ENCODE measurements at regions not wholly inside any gene's neighbourhood (a gene's known extent, or its start where the extent isn't known, plus 50 kb on each side); places are given as distances from the start of the nearest gene placed in this dataset.

DNA sequence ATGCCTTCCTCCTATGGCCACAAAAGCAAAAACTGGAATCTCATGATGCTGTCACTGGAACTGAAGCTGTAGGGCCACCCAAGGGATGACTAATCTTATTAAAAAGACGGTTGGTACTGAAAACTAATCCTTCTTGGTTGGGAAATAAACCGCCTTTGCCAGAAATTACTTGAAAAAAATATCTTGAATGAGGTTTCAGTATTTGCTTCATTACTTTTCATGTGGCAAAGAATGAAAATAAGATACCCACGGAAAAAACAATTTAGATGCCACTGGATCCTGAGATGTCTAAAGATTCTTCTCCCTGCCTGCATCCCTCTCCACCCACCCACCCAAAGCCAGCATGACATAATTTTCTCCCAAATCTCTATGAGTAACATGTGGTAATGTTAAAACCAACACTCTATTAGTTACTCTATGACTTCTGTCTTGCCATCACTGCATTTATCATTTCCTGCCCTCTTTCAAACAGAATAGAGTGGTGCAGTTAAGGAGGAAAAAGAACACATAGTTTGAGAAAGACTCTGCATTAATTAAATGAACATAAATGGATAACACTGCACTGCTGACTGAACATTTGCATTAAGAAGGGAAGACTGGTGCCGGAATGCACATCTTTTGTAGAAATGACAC is 111.8 kb upstream of the DPH6 start:
- peak; percentile 76 for DNase-seq (ENCODE audit: low spot score)

DNA sequence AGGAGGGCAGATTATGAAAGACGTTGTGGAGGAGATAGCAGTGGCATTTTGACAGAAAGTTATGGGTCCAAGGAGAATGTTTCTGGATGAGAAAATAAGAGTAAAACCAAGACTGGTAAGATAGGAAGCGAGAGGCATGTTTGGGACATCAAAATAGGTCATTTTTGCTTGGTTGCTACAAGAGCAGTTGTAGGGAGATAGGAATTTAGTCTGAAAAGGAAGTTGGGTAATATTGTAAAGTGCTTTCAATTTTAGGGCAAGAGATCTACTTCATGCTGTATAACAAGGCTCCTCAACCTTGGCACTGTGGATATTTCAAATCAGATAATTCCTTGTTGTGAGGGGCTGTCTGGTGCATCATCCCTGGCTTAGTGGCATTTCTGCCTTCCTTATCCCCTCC is 118.0 kb upstream of the DPH6 start:
- no peak for DNase-seq (ENCODE audit: low spot score)

DNA sequence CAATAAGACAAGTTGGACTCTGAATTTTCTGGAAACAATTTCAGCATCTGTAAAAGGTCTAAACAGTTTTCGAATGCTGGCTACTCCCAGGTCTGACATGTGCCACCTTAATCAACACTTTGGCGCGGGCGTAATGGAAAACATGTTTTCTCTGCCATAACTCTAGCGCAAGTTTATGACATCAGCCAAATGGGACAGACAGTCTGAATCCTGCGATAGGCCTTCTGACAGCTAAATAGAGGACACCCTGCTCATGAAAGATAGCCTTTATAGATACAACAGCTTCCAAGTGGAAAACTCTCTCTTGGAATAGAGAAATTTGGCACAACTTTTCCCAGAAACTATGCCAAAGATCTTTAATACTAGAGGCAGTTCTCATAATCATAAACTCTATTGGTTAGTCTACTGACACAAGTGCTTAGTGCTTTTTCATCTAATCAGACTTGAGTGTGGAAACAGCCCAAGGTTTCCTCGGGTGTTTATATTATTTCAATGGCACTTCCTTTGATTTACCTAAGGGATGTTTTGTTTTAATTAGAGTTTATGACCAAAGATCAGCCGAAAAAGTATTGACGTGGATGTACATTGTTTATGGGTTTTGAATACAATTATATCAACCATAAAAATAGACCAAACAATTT is 120.1 kb upstream of the DPH6 start:
- DNase-seq (ENCODE audit: low spot score), result no peak

DNA sequence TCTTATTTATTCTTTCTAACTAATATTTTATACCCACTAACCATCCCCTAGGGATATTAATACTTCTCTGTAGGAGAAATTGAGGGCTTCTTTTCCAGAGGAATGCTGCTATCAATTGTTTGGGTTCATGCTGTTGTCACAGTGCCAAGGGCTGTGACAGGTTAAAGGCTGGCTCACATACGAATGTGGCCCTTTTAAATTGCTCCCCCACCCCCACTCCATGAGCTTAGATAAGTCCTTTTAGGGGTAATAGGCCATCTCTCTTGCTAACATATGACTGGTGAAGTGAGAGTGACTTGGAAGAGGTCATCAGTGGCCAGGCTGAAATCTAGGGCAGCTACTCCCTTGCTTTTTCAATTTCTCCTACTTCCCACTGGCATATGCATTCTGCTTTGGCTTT is 121.9 kb upstream of the DPH6 start:
- DNase-seq (ENCODE audit: low spot score), result no peak

DNA sequence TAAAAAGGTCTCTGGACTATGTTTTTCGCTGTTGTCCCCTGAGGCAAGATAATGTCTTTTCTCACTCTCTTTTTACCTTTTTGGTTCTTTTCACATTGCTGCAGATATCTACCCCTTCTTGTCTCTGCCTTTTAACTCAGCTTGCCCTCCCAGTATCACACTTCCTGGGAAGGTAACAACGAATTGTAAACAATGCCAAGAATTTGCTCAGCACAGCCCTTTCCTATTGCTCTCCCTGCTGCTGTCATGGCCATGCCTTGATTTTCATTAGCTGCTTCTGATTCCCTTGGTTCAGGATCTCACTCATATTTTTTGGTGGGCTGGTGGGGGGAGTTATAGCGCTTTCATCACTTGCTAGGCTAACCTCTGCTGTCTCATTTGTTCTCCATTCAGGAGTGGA is 123.1 kb upstream of the DPH6 start:
- no peak for DNase-seq (ENCODE audit: low spot score)

DNA sequence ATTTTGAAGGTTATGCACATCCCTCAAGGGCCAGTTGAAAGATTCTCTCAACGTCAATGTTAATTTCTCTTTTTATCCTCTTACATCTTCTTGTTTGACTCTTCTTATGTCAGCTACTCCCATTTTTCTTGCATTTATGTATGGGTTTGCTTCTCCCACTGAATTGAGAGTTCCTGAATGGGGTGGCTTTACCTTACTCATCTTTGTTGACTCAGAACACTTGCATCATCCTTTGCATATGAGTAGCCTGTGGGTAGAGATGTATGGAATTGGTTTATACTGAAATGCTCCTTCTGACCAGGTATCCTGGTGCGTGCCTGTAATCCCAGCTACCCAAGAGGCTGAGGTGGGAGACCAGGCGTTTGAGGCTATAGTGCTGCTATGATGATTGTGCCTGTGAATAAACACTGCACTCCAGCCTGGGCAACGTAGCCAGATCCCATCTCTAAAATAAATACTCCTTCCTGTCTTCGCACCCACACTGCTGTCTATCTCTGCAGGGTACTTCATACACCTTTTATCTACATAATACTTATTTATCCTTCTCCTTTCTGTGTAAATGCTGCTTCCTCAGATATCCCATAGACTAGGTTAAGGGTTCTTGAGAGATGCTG is 123.6 kb upstream of the DPH6 start:
- DNase-seq (ENCODE audit: low spot score), result no peak

DNA sequence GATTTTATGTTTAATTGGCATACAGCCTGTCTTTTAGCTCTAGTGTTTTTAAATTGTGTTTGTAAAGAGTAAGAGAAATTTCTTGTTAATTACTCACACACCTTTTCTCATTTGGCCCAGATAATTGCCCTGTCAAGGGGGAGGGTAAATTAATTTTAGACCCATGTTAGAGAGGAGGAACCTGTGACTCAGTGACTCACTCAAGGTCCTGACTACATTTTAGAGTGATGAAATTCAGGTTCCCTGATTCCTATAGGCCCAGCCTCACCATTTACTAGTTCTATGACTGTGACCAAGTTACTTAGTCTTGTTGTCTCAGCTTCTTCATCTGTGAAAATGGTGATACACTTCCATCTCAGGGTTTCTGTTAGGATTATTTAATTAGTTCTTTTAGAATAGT is 125.2 kb upstream of the DPH6 start:
- DNase-seq (ENCODE audit: low spot score), result no peak

DNA sequence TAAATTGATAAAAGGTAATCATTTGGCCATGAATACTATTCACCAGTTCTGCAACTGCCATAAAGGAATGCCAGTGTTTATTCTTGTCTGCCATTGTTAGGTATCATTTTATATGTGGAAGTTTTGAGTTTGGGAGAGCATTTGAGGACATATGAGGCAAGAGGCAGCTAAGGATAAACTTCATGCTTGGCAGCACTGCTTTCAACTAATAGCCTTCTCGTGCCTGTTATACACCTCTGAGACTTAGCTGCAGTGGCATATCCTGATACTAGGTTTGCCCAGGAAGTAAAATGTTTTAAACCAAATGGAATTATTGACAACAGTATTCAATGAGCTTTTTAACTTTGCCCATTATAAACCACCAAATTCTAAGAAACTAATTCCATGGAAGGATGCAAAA is 126.0 kb upstream of the DPH6 start:
- DNase-seq (ENCODE audit: low spot score), result no peak

DNA sequence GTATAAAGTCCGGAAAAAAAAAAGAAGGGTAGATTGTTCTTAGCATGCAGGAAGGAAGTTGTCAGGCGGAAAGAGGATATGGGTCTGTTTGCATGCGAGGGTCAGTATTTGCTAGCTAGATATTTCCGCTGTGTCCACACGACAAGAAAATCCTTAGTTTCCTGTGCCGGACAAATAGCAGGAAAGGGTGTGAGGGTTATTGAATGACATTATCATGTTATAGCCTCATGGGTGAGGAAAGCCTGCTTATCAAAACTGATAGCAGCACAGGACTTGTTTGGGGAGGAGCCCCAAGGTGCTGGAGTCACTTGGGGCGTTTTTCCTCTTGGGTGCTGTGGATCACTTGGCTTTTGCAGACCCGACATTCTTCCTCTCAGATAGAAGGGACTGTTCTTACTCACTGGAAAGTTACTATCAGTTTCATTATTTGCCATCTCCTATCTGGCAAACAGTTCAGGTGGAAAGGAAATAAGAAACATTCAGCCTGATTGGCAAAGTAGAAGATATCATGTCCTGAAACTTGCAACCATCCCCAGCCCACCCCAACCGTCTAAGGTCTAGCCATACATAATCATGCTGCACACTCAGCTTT is 127.2 kb upstream of the DPH6 start:
- DNase-seq (ENCODE audit: low spot score), result peak; percentile 73

DNA sequence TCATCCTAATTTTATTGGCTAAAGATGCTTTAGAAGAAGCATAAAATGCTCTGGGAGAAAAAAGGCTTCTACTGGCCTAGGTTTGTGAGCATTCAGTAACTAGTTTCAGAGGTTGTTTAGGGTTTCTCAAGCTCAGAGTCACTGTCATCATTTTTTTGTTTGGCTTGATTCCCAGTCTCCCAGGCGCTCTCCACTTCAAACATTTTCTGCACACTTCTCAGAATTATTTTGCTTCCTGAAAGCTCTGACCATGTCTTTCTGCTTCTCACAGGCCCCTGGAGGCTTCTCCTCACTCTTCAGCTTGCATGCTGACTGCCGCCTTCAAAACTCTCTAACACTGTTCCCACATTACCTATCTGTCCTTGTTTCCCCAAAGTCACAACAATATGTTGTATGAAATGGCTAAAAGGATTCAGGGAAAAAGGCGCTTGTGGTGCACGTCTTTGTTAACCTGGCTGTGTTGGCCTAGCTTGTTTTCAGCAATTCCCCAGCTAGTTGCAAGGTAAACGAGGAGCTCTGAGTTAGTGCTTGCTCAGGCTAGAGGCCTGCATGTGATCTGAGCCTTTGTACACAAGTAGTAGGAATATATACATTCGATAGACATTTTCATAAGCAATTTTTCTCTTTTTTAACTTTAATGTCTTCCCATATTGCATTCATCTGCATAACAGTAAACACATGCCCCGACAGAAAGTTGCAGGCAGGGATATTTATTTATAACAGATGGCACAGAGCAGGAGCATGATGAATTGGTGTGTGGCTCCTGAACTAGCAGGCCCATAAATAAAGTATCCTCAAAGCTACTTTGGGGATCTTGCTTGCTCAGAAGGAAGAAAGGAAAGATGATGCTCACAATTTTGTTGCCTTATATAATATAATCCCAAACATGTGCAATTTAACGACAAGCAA is 129.2 kb upstream of the DPH6 start:
- DNase-seq (ENCODE audit: low spot score), result no peak

DNA sequence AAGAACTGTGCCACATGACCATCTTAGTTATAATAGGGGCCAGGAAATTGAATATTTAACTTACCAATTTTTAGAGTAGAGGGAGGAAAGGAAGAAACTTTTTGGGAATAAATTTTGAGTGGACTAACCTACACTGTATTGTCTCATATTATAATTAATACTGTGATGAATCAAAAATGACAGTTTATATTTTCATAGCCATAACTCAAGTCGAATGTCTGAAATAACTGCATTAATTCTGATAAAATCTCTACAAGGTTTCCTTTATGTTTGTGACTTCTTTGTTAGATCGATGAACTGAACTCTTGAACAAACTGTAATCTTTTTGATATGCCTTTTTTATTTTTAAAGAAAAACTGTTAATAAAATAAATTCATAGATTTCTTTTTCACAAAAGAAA is 132.8 kb upstream of the DPH6 start:
- no peak for DNase-seq (ENCODE audit: low spot score)

DNA sequence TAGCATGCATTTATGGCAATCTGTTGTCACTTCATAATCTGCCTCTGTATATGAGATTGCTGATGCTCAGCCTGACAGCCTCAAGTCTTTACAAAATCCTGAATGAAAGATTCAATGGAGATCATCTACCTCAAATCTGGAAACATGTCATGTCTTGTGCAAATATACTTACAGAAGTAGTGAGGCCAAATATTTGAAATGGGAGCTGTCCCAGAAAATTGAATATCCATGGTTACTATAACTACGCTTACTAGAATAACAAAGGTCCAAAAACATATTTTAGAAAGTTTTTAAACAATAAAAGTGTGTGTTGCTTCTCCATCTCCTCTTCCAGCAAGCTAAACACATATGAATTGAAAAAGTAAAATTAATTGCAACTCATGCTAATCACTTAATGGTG is 133.2 kb upstream of the DPH6 start:
- DNase-seq (ENCODE audit: low spot score), result no peak

DNA sequence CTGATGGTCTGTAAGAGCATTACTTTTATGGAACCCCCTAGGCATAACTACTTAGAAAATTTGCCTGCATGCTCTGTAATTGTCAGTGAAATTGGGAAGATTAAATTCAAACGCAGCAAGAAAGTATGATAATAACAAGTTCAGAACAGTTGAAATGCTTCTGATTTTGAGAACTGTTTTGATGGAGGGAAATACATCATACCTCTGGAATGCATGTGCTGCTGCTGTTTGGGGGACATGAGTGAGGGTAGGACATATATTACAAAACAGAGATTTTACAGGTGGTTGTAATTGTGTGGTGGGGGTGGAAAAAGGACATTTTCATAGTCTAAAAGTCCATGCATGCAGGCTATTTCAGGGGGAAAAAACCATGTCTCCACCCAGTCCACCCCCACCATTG is 135.0 kb upstream of the DPH6 start:
- DNase-seq (ENCODE audit: low spot score), result no peak

DNA sequence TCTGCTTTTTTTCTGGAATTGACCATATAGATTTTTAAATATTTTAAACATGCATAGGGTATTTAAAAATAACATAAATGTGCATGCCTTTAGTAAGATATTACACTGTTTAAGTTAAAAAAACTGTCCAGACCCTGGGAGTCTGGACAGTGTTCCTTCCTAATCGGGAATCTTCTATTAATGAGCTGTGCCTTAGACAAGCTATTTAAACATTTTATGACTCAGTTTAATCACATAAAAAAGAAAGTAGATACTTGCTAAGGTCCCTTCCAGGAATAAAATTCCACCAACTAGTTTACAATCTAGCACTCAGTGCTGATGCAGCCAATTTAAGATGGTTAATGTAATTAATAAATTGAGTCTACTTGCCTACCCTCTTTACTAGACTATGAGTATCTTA is 140.4 kb upstream of the DPH6 start:
- no peak for DNase-seq (ENCODE audit: low spot score)

DNA sequence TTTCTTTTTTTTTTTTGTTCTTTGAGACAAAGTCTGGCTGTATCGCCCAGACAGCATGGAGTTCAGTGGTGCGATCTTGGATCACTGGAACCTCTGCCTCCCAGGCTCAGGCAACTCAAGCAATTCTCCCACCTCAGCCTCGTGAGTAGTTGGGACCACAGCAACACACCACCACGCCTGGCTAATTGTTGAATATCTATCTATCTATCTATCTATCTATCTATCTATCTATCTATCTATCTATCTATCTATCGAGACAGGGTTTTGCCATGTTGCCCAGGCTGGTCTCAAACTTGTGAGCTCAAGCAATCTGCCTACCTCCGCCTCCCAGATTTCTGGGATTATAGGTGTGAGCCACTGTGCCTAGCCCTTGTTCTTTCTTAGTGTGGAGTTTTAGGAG is 143.3 kb upstream of the DPH6 start:
- DNase-seq (ENCODE audit: low spot score), result no peak

DNA sequence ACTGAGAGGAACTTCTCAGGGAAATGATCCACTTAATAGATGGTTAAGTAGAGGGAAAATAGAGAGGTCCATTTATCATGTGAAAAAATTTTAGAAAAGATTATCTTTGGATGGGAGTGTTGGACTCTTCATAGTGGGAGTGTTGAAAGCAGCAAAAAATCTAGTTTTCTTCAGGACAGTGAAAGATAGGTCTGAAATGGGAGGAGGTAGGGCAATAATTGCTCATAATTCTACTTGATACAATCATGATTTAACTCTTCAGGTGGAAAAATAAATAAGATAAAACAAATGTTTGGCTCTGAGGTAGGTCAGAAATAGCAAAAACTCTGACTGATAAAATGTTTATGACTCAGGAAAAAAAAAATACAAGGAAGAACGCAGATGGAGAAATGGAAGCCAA is 144.1 kb upstream of the DPH6 start:
- no peak for DNase-seq (ENCODE audit: low spot score)

DNA sequence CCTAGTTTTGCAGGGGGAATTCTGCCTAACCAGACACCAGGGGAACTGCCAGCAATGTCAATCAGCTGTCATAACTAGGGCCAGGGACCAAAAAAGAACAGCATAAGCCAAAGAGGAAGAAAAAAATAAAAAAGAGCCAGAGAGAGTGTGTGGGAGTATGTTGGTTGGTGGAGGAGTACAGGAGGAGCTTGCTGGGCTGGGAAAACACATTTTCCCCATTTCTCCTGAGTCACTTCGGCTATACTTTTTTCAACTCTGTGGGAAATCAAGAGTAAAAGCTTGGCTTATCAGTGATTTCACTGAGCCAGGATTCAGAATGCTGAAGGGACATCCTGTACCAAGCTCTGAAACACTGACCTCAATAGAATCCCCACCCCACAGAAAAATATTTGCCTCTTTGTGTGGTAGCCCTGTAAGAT is 144.7 kb upstream of the DPH6 start:
- DNase-seq (ENCODE audit: low spot score), result no peak

DNA sequence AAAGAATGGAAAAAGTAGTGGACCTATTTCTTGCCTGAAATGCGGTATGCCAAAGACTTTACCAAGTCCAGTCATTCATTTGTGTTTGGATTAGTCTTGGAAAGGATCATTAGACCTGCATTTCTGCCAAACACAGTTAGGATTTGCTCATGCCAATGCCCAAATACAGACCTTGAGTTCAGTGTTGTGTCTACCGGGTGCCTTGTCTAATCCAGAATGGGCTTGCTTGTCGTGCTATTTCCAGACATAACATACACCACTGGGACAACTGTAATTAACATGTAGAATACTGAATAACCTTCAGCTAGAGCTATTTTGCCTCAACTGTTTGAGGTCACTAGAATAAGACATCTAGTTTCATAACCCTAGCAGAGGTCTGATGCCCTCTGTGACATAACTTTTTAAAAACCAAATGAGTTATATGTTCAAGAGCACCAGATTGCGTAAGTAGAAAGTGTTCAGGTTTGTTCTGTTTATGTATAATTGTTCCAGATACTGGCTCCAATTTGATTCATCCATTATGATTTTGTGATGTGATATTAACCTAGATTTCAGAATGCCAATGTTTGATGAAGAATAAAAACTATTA is 145.3 kb upstream of the DPH6 start:
- no peak for DNase-seq (ENCODE audit: low spot score)

DNA sequence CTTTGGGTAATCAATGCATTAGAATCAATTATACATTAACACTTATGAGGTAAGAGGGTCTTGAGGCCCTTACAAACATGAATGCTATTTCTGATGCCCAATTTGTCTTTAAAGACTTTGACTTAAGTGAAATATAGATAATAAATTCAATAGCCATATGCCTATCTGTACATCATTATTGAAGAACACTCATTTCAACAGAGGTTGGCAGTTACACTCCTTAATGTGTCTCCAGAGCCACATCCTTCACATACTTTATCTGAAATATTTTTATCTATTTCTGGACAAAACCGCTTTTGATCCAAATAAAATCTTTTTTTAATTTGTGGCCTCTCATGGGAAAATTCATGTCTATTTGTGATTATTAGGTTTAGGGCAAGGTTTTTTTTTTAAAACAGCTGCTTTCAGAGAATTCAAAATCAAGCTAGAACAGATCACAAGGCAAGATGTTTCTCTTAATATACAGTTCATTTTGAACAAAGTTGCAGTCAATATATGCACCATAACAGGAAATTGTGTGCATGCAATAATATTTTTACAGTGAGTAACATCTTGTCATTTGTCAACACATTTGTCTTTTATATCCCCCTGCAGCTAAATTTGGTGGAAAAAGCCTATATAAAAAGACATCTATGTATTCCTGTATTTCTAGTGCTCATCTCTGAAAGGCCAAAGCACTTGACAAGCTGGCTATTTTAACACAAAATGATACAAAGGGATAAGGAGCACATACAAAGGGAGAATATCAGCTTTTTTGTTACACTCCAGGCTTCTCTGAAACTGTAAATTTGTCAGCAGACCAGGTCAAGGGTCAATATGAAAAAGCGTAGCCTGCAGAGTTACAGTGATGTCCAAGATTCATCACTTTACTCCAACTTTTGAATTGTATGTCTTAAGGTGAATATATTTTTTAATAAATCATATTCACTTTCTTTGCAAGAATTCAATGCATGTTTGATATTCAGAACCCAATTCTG is 146.2 kb upstream of the DPH6 start:
- DNase-seq (ENCODE audit: low spot score), result no peak

DNA sequence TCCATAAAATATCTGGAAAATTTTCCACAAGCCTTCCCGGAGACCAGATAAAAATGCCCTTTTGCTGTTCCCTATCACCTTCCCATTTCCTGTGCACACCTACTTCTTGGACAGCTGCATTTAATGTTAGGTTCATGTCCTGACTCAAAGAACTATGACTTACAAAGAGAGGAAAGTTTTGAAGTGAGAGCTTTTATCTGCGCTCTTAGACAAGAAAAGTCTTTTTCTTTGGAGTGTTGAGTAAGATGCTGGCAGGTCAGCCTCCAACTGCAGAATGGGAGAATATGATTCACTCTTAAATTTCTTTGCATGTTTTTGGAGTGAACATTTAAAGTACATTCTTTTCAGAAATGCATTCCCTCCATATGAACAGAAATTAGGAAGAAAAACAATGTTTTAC is 147.3 kb upstream of the DPH6 start:
- no peak for DNase-seq (ENCODE audit: low spot score)

DNA sequence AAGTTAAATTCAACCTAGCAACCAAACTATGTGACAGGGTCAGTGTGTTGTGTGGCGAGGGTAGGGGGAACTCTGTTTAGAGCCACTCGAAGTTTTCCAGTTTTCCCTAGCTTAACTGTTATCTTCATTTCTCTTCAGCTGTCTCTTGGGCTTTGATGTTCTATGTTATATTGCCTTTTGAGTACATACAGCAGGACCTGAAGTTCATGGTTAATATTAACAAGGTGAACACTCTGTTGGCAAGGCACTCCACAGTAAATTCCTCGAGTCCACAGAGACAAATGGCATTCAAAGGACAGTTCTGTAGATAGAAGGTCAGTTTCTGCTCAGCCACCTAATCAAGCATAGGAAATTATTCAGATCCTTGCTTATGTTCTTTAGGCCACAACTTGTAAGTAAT is 147.9 kb upstream of the DPH6 start:
- no peak for DNase-seq (ENCODE audit: low spot score)

Data from activated CD4-positive, alpha-beta T cell treated with anti-CD3 and anti-CD28 coated beads, Interleukin-2, Interleukin-4, amounts not matched to agents 100 ng/mL and 50 ng/mL, durations not matched to agents 16 hours and 8 hours (primary cell).